GM19328 (cell line): ENCODE measurements at regions not wholly inside any gene's neighbourhood (a gene's known extent, or its start where the extent isn't known, plus 50 kb on each side); places are given as distances from the start of the nearest gene placed in this dataset.

Experiments used
- ATAC-seq: cut with Tn5 transposase; IDR thresholded peaks from one replicate; pipeline ENCODE4 v1.9.1; 2021; ENCODE audit warnings: mild to moderate bottlenecking, moderate library complexity; ENCODE audit not compliant: unreplicated experiment

- ATAC-seq: no peak
Observed at GRCh38 chr1:103854279-103854678, 104.6 kb downstream of the AMY1C start.

GRCh38 chr1:103859721-103860120 is 110.0 kb downstream of the AMY1C start:
- ATAC-seq: no peak

GRCh38 chr1:103898576-103899345 is 149.1 kb downstream of the AMY1C start:
- ATAC-seq: no peak

- ATAC-seq: no peak
Observed at GRCh38 chr1:103900005-103900404, 150.3 kb downstream of the AMY1C start.

GRCh38 chr1:103901072-103901471 is 151.4 kb downstream of the AMY1C start:
- no peak for ATAC-seq

- no peak for ATAC-seq
Observed at GRCh38 chr1:103905363-103905762, 155.7 kb downstream of the AMY1C start.

GRCh38 chr1:103911450-103911849 is 161.8 kb downstream of the AMY1C start:
- no peak for ATAC-seq

- no peak for ATAC-seq
Observed at GRCh38 chr1:103917795-103918194, 168.1 kb downstream of the AMY1C start.

- ATAC-seq: no peak
Observed at GRCh38 chr1:103931891-103932290, 182.2 kb downstream of the AMY1C start.

GRCh38 chr1:103937763-103938357 is 188.2 kb downstream of the AMY1C start:
- ATAC-seq: peak; percentile 81

GRCh38 chr1:103941086-103941485 is 191.4 kb downstream of the AMY1C start:
- ATAC-seq: no peak

- ATAC-seq: no peak
Observed at GRCh38 chr1:103942029-103942428, 192.3 kb downstream of the AMY1C start.

- ATAC-seq: no peak
Observed at GRCh38 chr1:103945774-103946173, 196.1 kb downstream of the AMY1C start.

GRCh38 chr1:103948526-103948925 is 198.8 kb downstream of the AMY1C start:
- ATAC-seq: no peak

- no peak for ATAC-seq
Observed at GRCh38 chr1:103949779-103950178, 200.1 kb downstream of the AMY1C start.

- ATAC-seq: no peak
Observed at GRCh38 chr1:103953386-103953785, 203.7 kb downstream of the AMY1C start.

GRCh38 chr1:103958699-103959098 is 209.0 kb downstream of the AMY1C start:
- ATAC-seq: no peak

GRCh38 chr1:103959565-103959964 is 209.9 kb downstream of the AMY1C start:
- no peak for ATAC-seq

- ATAC-seq: no peak
Observed at GRCh38 chr1:103960045-103960444, 210.3 kb downstream of the AMY1C start.

- ATAC-seq: no peak
Observed at GRCh38 chr1:103960710-103961109, 211.0 kb downstream of the AMY1C start.

GRCh38 chr1:103986792-103987191 is 237.1 kb downstream of the AMY1C start:
- ATAC-seq: no peak

- no peak for ATAC-seq
Observed at GRCh38 chr1:103997631-103998030, 247.9 kb downstream of the AMY1C start.
